Heart left ventricle (tissue), 13 donors: ENCODE measurements at regions not wholly inside any gene's neighbourhood (a gene's known extent, or its start where the extent isn't known, plus 50 kb on each side); places are given as distances from the start of the nearest gene placed in this dataset.

ENCODE experiments used
- CTCF ChIP-seq, 12 donors: fragments of 200-600 bp; sonication (generic) in 4 of 12; IDR thresholded peaks; one replicate each; pipeline versions ENCODE4 v1.5.0 to v1.8.0; 2018 to 2022; ENCODE audit warnings: antibody characterized with exemption in 12 of 12, mild to moderate bottlenecking in 5 of 12
- POLR2A ChIP-seq, 2 donors: fragments of 450-650 bp; IDR thresholded peaks; one replicate each; pipeline ENCODE4 v1.6.1; 2017; ENCODE audit warnings: antibody characterized with exemption in 2 of 2, mild to moderate bottlenecking in 2 of 2, moderate library complexity in 2 of 2
- donor health status: ischemic (EF 13 %, LVEDD 7.1; RV severe dilation, severe dysfunction).
- donor health status: DM: no; HTN: yes; CAD: no.
- donor health status: DM: no; HTN: no; CAD: no.
- donor health status: ischemic (EF 25% LVEDD 6.9; RV normal size, moderate dysfunction).
- donor health status: ischemic (EF 25% LVEDD 5.7; RV mildly dilated, moderate dysfunction).
- donor health status: ischemic (EF 35%, LVEDD 5.7; RV mildly dilated, moderate dysfunction).
- donor health status: nonischemic (EF 11% LVEDD 7.7; RV severe dilation, severe dysfunction).
- donor health status: DM: yes; HTN: yes; CAD: no.
- donor health status: PGD.
- donor health status: ischemic (EF 29% LVEDD 5.4; RV normal size, mild dysfunction).
- donor health status: nonischemic (EF 23%, LVEDD 6.1; RV moderate dilation, normal function).

- no peak for TF ChIP-seq CTCF (IDR thresholded peaks at IDR 0.05)
- TF ChIP-seq POLR2A (IDR thresholded peaks at IDR 0.05) = no peak
Measured at GRCh38 chr2:126751477-126751876, 95.5 kb downstream of the GYPC start.
